ENCODE measurements at regions not wholly inside any gene's neighbourhood (a gene's known extent, or its start where the extent isn't known, plus 50 kb on each side); places are given as distances from the start of the nearest gene placed in this dataset.

- no peaks in the 10 kb centered on the region for H4K20me1 ChIP-seq (replicated peaks in 1 of 2; ENCODE audit: control insufficient read depth in 1 of 2, insufficient read depth in 2 of 2, low read length in 2 of 2)
- H2BK15ac ChIP-seq (ENCODE audit: low read length), result no peak overlapping the region
- no peak overlapping the region for H2BK12ac ChIP-seq (ENCODE audit: low read depth, low read length)
- H2AFZ ChIP-seq (ENCODE audit: low read length), result 0 out of 2 replicates have a peak overlapping the region, but pooled peaks have one; percentile 12
- H3K23me2 ChIP-seq (ENCODE audit: low read depth, low read length), result no peaks in the 10 kb centered on the region
- no peak for DNase-seq (ENCODE audit: low read depth in 1 of 2, low spot score in 2 of 2)
- ChIA-PET CTCF (ENCODE audit: partially characterized antibody) (no interaction called here), POLR2A (ENCODE audit: partially characterized antibody) (no interaction called here)
- no peaks in the 10 kb centered on the region; a peak in 1 of 8 replicates for H3K36me3 ChIP-seq (ENCODE audit: control insufficient read depth in 2 of 4, insufficient read depth in 4 of 4, low read length in 3 of 4)
- H3K4me2 ChIP-seq (ENCODE audit: insufficient read depth in 1 of 2, low read depth in 2 of 2, low read length in 2 of 2), result no peak overlapping the region
- no peak overlapping the region for H3K4me3 ChIP-seq (ENCODE audit: extremely low read depth in 1 of 4, insufficient read depth in 2 of 4, low read depth in 3 of 4, low read length in 4 of 4)
- H4K91ac ChIP-seq (replicated peaks; ENCODE audit: insufficient read length, low read length), result no peak overlapping the region
- no peak overlapping the region for H2AK5ac ChIP-seq (ENCODE audit: low read depth, low read length)
- no peak overlapping the region for H4K5ac ChIP-seq (ENCODE audit: insufficient read length, low read depth, low read length)
- no peaks in the 10 kb centered on the region for H3K27me3 ChIP-seq (replicated peaks in 1 of 4; ENCODE audit: control insufficient read depth in 3 of 4, extremely low read depth in 1 of 4, insufficient read depth in 3 of 4, low read length in 3 of 4)
- no peak overlapping the region for H3K56ac ChIP-seq (replicated peaks; ENCODE audit: insufficient read length, low read depth, low read length)
- no peak overlapping the region for H3K23ac ChIP-seq (ENCODE audit: insufficient read length)
- no peaks in the 10 kb centered on the region for H3K79me1 ChIP-seq (ENCODE audit: low read depth, low read length)
- no peak overlapping the region for H3K4ac ChIP-seq (replicated peaks; ENCODE audit: insufficient read length, low read depth, low read length)
- H3K14ac ChIP-seq (ENCODE audit: insufficient read length), result no peak overlapping the region
- H3K9me3 ChIP-seq (ENCODE audit: insufficient read depth in 2 of 2, low read depth in 1 of 2, low read length in 1 of 2), result peaks cover 3 to 5% of the 10 kb centered on the region in 2 experiments
- no peak overlapping the region for H4K8ac ChIP-seq (ENCODE audit: extremely low read depth, insufficient read depth, low read length)
- H3K9ac ChIP-seq (replicated peaks in 1 of 4; ENCODE audit: extremely low read depth in 1 of 4, low read depth in 3 of 4, low read length in 3 of 4), result no peak overlapping the region
- no peak for FAIRE-seq
- no peaks in the 10 kb centered on the region for H3K79me2 ChIP-seq (ENCODE audit: control insufficient read depth in 1 of 2, insufficient read depth in 2 of 2, low read length in 2 of 2)
- 77% methylated on average over 3 of the region's 3 CpGs; no CpG with 5 or more reads in 1 of the 2 experiments for WGBS, 2 experiments (ENCODE audit: extremely low coverage in 1 of 2, insufficient coverage in 1 of 2, insufficient read length in 1 of 2, insufficient replicate concordance in 2 of 2, low coverage in 1 of 2, low lambda C conversion rate in 2 of 2, missing lambda C conversion rate in 1 of 2)
- H2BK20ac ChIP-seq (ENCODE audit: low read length), result no peak overlapping the region
- H2BK5ac ChIP-seq (ENCODE audit: low read depth, low read length), result no peak overlapping the region
- no peak overlapping the region for H3K18ac ChIP-seq (ENCODE audit: extremely low read depth, low read length)
- H2BK120ac ChIP-seq (replicated peaks; ENCODE audit: low read depth, low read length), result no peak overlapping the region
- no peak overlapping the region for H3K27ac ChIP-seq (ENCODE audit: low read depth, low read length)
- no peaks in the 10 kb centered on the region for H3K4me1 ChIP-seq (replicated peaks in 1 of 4; ENCODE audit: control insufficient read depth in 3 of 4, insufficient read depth in 4 of 4, low read length in 3 of 4)
- no peak for TF ChIP-seq ASH2L (IDR thresholded peaks at IDR 0.05; ENCODE audit: low read length)
- TF ChIP-seq MAFK (IDR thresholded peaks at IDR 0.05; ENCODE audit: low read depth, low read length), result no peak
- no peak for TF ChIP-seq GTF2F1 (IDR thresholded peaks at IDR 0.05; ENCODE audit: borderline replicate concordance, low read depth, low read length)
- TF ChIP-seq CTCF (IDR thresholded peaks at IDR 0.05; ENCODE audit: control extremely low read depth in 1 of 3, insufficient read depth in 1 of 3, low read depth in 1 of 3, low read length in 3 of 3), result no peak
- no peak for TF ChIP-seq RXRA (IDR thresholded peaks at IDR 0.05; ENCODE audit: insufficient read depth, low read depth, low read length)
- TF ChIP-seq HDAC2 (IDR thresholded peaks at IDR 0.05; ENCODE audit: borderline replicate concordance in 1 of 2, low read depth in 2 of 2, low read length in 2 of 2), result no peak
- no peak for TF ChIP-seq NRF1 (IDR thresholded peaks at IDR 0.05; ENCODE audit: low read depth, low read length)
- no peak for TF ChIP-seq EP300 (IDR thresholded peaks at IDR 0.05; ENCODE audit: borderline replicate concordance in 1 of 2, low read depth in 2 of 2, low read length in 2 of 2)
- TF ChIP-seq ZNF274 (IDR thresholded peaks at IDR 0.05; ENCODE audit: borderline replicate concordance, extremely low read depth, low read length), result no peak
- no peak for TF ChIP-seq TCF12 (IDR thresholded peaks at IDR 0.05; ENCODE audit: low read depth, low read length)
These were observed 661.5 kb upstream of the ADGRL4 start for GRCh38 chr1:79667848-79668696.

All from H1 (cell line).